Dedifferentiated amniotic fluid mesenchymal stem cell (primary cell): ENCODE measurements at regions not wholly inside any gene's neighbourhood (a gene's known extent, or its start where the extent isn't known, plus 50 kb on each side); places are given as distances from the start of the nearest gene placed in this dataset.
"Not testable (repeated sequence)": the region's sequence is repeated elsewhere in the genome, so short reads cannot be mapped to it uniquely, and the experiment has no call there.

ENCODE experiments used
- DNase-seq: peaks from one replicate; pipeline ENCODE4 v3.0.0-alpha.2; 2016; ENCODE audit errors: extremely low spot score

- DNase-seq: not testable (repeated sequence)
Observed at GRCh38 chrX:85529141-85529540, 149.7 kb upstream of the POF1B start.

GRCh38 chrX:85517994-85518718 lies 138.7 kb upstream of the POF1B start:
- DNase-seq: no peak

GRCh38 chrX:85516131-85516530 lies 136.7 kb upstream of the POF1B start:
- DNase-seq: no peak

- no peak for DNase-seq
Observed at GRCh38 chrX:85506871-85507270, 127.4 kb upstream of the POF1B start.

- no peak for DNase-seq
Observed at GRCh38 chrX:85505801-85506200, 126.3 kb upstream of the POF1B start.

GRCh38 chrX:85504381-85504780 lies 124.9 kb upstream of the POF1B start:
- no peak for DNase-seq

GRCh38 chrX:85503258-85504158 lies 124.0 kb upstream of the POF1B start:
- DNase-seq: no peak

GRCh38 chrX:85501349-85501748 lies 121.9 kb upstream of the POF1B start:
- DNase-seq: no peak

- no peak for DNase-seq
Observed at GRCh38 chrX:85499400-85499799, 119.9 kb upstream of the POF1B start.

- no peak for DNase-seq
Observed at GRCh38 chrX:85493821-85494220, 114.4 kb upstream of the POF1B start.

GRCh38 chrX:85454295-85454694 lies 74.8 kb upstream of the POF1B start:
- no peak for DNase-seq

- no peak for DNase-seq
Observed at GRCh38 chrX:85444613-85445012, 65.1 kb upstream of the POF1B start.
